CMK (cell line): ENCODE measurements at regions not wholly inside any gene's neighbourhood (a gene's known extent, or its start where the extent isn't known, plus 50 kb on each side); places are given as distances from the start of the nearest gene placed in this dataset.
"Not testable (repeated sequence)": the region's sequence is repeated elsewhere in the genome, so short reads cannot be mapped to it uniquely, and the experiment has no call there.

ENCODE experiments used
- DNase-seq: peaks from one replicate; pipeline ENCODE4 v3.0.0-alpha.2; 2010; ENCODE audit warnings: low read depth

DNA sequence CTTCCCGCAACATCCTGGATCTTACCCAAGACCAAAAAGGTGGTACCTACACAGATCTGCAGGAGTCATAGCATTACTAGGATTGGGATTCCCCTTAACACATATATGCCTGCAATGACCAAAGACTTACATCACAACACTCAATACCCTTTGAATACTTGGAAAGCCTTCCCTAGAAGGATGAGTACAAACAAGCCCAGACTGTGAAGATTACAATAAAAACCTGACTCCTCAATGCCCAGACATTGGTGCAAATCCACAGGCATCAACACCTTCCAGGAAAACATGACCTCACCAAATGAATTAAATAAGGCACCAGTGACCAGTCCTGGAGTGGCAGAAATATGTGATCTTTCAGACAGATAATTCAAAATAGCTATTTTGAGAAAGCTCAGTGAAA, 326.8 kb downstream of the TBL1XR1 start:
- DNase-seq, result no peak

DNA sequence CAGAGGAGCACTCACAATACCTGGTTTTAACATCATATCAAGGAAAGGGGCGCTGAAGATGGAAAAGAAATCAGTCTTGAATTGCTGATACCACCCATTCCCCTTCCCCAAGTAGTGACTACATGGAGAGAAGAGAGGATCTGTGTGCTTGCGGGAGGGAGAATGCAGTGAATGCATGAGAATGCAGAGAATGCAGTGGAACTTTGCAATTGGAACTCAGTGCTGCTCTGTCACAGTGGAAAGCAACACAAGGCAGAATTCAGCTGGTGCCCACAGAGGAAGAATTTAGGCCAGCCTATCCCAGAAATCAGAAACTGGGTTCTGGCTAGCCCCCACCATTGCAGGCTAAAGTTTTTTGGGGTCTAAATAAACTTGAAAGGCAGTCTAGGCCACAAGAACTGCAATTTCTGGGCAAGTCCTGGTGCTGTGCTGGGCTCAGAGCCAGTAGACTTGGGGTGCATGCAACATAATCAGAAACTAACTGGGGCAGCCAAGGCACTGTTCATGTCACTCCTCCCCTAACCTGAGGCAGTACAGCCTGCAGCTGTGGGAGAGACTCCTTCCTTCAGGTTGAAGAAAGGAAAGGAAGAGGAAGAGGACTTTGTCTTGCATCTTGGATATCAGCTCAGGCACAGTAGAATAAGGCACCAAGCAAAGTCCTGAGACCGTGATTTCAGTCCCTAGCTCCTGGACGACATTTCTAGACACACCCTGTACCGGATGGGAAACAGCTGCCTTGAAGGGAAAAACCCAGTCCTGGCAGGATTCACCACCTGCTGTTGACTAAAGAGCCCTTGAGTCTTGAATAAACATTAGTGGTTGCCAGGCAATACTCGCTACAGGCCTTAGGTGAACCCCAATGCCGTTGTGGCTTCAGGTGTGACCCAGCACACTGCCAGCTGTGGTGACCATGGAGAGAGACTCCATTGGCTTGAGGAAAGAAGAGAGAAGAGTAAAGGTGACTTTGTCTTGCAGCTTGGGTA, 329.3 kb downstream of the TBL1XR1 start:
- no peak for DNase-seq

DNA sequence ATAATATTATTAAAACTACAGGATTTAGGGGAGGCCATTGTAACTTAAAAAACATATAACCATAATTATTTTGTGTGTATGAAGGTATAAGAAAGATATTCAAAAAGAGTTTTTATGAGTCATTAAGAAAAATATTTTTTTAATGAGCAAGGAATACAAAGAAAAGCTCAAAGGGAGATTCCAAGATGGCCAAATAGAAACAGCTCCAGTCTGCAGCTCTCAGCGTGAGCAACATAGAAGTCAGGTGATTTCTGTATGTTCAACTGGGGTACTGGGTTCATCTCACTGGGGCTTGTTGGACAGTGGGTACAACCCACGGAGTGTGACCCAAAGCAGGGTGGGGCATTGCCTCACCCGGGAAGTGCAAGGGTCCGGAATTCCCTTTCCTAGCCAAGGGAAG, 336.1 kb downstream of the TBL1XR1 start:
- DNase-seq, result no peak

DNA sequence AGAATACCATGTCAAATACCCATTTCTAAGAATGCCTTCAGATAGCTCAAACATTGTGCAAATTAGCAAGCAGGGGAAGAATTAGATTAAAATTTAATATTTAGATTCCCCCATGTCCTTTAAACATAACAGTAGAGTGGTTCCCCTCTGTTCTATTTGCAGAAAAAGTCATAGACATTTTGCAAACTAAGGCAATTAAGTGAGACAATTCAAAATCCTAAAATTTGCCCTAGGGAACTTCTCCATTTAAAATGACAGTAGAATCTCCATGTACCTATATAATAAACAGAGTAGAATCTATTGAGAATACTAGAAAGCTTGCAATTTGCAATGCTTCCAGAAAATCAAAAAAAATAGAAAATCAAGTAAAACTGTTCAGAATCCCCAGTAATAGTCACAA, 340.6 kb downstream of the TBL1XR1 start:
- DNase-seq, result no peak

DNA sequence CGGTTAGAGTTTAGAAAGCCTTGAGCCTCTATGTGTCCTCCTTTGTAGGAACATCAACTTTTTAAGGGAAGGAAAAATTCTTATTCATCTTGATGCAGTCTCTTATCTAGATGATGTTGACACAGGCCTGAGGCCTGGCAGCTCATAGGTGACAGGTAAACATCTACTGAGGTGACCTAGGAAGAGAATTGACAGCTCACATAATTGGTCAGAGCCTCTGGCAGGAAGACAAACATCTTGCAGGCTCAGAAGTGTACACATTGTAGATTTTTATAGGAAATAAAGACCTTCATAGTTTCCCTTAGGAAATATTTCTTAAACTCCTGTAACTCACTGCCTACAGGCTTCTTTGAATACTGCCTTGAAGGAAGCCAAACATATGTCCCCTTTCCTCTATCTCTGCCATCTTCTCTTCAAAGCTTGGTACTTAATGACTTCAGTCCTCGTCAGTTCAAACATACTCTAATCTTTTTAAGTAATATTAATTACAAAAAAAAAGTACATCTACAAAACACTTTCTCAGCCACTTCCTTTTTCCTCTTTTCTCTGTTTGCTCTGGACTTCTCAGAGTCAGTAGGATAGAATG, 341.3 kb downstream of the TBL1XR1 start:
- DNase-seq, result no peak

DNA sequence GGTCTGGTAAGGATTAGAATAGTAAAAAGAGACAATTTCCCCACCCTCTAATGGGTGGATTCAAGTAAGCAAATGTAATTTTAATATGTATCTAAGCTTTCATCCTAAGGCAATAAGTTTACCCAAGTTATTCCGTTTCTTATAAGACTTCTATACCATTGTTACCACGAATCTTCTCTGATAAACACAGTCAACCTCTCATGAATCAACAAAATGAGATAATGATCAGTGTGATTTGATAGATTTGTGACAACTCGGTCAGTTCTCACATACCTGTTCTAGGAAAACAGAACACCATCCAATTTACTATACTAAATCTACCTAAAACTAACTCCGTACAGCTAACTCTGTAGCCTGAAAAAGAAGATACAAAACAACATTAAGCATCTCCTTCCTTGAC, 342.1 kb downstream of the TBL1XR1 start:
- no peak for DNase-seq

DNA sequence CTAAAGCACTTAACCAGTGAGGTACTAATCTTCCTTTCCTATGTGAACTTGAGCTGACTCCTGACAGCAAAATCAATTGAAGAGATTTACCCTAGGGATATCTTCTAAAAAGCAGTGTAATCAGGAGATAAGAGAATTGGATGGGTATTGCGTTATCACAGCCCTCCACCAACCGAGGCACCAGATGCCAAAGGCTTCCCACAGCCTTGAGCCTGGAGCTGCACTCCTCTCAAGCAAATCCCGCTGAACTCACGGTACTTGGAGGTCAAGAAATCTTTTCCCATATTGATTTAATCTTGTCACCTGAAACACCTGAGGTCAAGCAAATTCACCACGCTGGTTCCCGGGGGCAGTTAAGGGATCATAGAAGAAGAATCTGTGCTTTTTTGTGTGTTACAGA, 346.8 kb downstream of the TBL1XR1 start:
- no peak for DNase-seq

DNA sequence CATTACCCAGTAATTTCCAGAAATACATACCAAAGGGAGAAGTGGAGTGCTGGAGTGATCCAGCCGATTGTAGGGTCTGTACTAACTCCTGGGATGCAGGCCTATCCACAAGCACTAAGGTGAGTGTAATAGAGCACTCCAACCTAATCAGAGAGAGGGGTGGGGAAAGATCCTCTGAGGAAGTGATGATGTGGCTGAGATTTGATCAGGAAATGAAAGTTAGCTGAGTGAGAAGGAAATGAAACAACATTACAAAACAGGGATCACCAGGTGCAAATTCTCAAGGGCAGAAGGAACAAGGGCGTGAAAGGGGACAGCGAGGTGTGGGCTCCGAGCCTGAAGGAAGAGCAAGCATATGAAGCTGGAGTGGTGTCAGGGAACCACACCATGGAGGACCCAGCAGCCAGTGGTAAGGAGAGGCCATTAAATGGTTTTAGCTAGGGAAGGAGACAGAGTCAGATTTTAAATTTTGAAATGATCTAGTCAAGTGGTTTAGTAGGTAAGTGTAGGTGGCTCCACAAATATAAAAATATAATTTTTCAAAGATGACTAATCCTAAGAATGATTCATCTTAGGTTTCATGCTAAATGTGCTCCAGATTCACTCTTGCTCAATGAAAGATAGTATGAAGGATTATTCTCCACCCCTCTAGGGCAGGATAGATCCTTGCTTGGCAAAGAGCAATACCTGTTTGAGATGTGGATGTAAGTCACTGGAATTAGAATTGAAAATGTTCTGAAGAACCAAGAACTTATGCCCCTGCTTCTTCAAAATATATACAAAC, 348.7 kb downstream of the TBL1XR1 start:
- DNase-seq, result no peak

DNA sequence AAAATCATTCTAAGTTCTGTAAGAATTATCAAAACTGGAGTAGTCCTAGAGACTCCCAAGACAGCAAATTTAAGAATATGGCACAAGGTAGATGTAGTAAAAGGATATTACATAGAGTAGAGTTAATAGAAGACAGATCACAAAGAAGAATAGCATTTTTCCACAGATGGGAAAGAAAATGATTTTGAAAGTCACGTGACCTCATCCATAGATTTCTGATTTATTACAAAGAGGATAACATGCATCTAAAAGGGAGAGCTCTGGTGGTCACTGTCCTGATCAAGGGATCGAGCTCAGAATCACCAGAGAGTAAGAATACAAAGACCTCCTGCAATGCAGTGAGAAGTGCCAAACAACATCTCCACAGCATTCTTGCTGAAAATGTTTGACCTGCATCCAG, 354.4 kb downstream of the TBL1XR1 start:
- DNase-seq, result no peak

DNA sequence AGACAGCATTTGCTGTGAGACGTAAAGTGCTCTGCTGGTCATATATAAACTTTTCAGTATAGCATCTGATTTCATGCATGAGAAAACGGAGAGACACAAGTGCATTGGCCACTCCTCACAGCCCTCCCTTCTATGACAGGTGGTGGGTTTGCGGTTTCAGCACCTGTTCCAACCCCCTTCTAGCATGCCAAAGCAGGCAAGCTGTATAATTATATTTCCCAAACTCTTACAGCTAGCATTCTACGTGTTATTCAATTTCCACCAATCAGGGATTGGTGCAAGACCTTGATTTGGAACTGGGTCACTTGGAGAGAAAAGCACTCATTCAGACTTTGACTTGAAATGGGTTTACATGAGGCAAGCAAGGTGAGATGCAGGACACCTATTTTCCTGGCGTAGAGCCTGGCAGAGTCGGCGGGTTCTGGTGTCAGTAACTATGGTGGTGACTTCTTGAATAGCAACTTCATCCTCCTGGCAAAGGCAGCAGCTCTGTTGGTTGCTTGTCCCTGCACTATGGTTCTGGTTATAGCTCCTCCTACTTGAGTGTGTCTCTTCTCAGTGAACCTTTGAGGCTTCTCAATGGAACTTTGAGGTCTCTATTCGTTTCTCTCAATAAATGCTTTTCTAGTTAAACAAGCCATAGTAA, 356.5 kb downstream of the TBL1XR1 start:
- no peak for DNase-seq

DNA sequence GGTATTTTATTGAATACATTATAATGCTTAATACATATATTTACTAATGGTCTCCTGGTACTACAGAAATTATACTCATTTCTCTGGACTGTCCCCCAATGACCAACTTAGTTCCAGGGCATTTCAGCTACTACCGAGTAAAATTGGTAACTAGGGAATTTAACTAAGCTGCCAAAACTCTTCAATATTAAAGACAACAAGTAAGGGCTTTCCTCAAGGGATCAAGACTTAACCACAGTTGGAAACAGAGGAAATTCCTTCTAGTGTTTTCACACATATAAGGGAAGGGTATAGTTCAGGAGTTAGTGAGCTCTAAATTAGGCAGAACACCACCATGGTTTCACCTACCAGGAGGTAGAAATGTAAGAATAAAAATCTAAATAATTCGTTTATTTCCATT, 357.4 kb downstream of the TBL1XR1 start:
- no peak for DNase-seq

DNA sequence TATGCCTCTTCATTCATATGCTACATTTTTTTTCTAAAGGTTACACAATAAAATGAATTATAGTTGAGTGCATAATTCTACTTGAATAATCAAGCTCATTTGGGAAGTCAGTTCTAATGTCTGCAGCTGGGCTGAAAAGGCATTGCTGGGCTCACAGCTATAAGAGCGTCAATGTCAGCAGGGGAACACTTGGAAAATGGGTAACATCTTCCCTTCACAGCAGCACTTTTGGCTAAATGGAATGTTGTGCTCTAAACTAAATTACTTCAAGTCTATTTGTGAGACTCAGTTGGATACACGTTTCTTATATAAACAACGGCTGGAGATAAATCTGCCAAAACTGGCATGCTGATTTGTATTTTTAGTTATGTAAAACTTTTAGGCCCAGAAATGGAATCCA, 357.8 kb downstream of the TBL1XR1 start:
- DNase-seq, result no peak

DNA sequence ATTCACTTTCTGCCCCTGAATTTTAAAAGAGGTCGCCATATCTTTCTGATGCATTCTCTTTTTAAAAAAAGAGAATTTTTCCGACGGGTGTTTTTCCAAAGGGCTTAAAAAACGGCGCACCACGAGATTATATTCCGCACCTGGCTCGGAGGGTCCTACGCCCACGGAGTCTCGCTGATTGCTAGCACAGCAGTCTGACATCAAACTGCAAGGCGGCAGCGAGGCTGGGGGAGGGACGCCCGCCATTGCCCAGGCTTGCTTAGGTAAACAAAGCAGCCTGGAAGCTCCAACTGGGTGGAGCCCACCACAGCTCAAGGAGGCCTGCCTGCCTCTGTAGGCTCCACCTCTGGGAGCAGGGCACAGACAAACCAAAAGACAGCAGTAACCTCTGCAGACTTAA, 370.0 kb downstream of the TBL1XR1 start:
- not testable (repeated sequence) for DNase-seq

DNA sequence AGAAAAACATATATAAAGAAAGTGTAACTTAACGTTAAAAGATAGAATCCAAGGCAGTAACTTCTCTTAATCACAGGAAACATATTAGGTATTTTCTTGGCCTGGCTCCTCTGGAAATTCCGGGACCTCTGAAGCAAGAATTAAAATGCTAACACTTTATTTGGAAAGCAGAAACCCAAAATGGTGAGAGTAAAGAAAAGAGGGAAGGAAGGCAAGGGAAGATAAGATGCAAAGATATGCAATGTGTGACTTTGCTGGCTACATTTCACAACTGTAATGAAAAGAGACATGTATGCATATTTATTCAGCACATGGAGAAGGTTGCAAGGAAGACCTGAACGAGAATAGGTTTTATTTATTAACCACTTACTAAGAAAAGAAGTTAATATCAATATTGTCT, 372.5 kb downstream of the TBL1XR1 start:
- DNase-seq, result peak; percentile 5

DNA sequence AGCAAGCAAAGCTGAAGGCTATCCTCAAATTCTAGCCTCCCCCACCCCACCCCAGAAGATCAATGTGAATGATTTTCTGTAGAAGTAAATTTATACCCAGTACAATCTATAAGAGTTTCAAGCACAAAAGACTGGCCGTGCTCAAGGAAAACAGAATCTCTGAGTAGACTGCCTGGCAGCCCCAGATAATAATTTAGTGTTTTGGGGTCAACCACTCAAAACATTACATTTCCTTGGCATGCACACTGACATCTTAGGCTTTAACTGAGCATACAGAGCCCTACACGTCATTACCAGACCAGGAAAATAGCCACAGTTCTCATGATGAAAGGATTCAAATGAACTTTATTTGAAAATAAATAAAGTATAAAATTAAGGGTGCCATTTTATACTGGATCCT, 376.5 kb downstream of the TBL1XR1 start:
- DNase-seq, result no peak

DNA sequence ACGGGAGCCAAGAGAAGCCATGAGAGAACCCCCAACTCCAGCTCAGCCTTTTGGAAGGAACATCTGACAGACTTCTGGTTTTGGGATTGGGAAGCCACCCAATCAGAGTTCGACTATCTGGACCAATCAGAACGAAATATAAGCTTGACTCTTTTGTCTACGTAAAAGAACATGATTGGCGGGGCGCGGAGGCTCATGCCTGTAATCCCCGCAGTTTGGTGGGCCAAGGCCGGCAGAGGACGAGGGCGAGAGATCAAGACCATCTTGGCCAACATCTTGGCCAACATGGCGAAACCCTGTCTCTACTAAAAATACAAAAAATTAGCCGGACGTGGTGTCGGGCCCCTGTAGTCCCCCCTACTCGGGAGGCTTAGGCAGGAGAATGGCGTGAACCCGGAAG, 380.3 kb downstream of the TBL1XR1 start:
- no peak for DNase-seq

DNA sequence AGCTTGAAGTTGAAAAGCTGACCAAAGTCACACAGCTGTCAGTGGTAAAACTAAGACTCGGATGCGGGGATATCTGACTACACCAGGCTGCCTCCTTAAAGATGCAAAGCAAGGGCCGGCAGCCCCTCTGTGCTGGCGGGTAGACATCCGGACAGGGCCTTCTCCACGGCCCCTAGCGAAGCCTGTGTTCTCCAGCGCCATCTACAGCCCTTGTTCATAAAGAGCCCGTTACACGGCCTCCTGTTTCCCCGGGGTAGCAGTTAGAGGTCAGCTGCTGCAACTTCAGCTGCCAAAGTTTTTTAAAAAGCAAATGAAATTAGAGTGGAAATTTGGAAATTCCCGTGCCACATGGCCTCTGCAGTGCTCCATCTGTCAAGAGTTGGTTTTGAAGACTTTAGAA, 383.0 kb downstream of the TBL1XR1 start:
- no peak for DNase-seq

DNA sequence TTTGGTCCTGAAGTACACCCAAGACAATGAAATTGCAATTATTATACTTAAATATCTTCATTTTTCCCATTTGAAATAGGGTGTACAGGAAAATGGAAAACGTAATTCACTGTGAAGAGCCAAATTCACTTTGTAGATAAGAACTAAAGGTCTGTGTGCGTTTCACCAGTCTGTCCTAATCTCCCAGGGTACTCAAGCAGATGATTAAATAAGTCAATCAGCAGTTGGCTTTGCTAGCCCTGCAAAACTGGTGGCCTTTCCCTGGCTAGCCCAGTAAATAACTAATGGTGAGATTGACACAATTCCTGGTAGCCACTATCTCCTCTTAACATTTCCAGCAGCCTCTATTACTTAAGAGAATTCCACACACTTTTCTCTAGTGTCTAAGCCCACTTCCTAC, 389.3 kb downstream of the TBL1XR1 start:
- no peak for DNase-seq

DNA sequence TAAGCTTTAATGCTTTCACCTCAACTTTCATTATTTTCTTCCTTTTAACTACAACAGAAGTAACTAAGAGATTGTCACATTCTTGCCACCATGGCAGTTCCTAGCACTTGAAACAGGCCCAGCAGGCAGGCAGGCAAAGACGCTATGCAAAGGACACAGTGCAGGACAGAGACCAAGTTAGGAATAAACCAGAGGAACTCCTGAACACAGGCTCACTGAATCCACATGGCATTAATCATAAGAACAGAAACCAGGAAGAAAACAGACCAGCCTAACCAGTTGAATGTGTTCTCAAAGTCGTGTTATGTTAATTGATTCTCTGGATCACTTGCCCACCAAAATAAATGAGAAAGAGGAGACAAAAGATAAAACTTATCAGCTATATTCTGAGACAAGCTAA, 397.6 kb downstream of the TBL1XR1 start:
- DNase-seq, result no peak

DNA sequence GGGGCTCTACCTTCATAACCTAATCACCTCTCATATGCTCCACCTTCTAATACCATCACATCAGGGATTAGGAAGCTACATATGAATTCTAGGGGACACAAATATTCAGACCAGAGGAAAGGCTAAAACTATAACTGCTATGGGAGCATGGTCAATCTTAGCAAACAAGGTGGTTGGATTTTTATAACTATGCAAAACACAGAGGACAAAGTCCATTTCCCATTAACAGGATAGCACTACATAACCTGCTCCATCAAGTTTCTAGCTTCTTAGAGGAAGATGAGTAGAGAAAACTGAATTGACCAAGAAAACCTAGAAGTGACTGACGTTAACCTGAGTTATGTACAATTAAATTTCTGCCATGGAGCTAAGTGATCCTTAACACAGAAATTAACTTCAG, 398.6 kb downstream of the TBL1XR1 start:
- no peak for DNase-seq

DNA sequence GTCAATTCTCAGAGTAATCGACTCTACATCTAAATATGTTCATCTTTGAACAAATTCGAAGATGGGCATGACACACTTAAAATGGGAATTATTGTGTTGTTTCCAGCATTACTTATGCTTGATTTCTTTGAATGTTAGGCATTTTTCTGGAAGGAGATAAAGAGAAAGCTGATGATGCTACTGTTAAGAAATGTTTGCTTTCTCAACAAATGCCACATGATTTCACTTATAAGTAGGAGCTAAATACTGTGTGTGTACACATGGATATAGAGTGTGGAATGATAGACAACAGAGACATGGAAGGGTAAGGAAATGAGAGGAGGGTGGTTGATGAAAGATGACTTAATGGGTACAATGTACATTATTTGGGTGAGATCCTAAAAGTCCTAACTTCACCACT, 400.9 kb downstream of the TBL1XR1 start:
- DNase-seq, result no peak

DNA sequence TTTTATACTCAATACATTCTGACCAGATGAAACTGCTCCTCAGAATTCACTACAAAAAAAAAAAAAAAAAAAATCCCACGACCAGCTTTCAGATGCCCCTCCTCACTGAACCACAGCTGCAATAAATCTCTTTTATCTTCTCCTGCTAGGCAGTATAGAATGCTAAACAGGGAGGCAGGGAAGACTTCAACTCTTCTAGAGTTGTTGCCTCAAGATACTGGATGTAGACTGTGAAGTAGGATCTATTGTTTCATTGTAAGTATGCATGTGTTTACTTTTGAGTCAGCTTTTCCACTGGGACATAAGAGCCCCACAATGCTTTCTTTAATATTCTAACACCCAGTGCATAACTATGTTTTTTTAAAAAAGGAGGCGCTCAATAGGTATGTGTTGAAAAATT, 401.4 kb downstream of the TBL1XR1 start:
- DNase-seq, result no peak
